H1 (cell line): ENCODE measurements at regions not wholly inside any gene's neighbourhood (a gene's known extent, or its start where the extent isn't known, plus 50 kb on each side); places are given as distances from the start of the nearest gene placed in this dataset.

Experiments used
- CHD2 ChIP-seq: IDR thresholded peaks from 2 replicates; pipeline ENCODE4 v1.6.1; 2012; ENCODE audit warnings: low read length, improper control_type of control experiment
- EP300 ChIP-seq, 2 experiments: IDR thresholded peaks; 1 replicate in 1 of 2; 2 replicates in 1 of 2; pipeline ENCODE4 v1.6.1; 2011 to 2012; ENCODE audit warnings: low read depth in 2 of 2, low read length in 2 of 2, mild to moderate bottlenecking in 2 of 2, borderline replicate concordance in 1 of 2, inconsistent platforms in 1 of 2, moderate library complexity in 1 of 2
- GABPA ChIP-seq: IDR thresholded peaks from 2 replicates; pipeline ENCODE4 v1.6.1; 2011; ENCODE audit warnings: mild to moderate bottlenecking, low read length, moderate library complexity, borderline replicate concordance; ENCODE audit not compliant: insufficient read depth
- KDM5A ChIP-seq: fragments of 200-600 bp; IDR thresholded peaks from 2 replicates; pipeline ENCODE4 v1.7.1; 2012; ENCODE audit warnings: mild to moderate bottlenecking, low read length, inconsistent platforms, mixed read lengths
- POLR2A ChIP-seq, 2 experiments: IDR thresholded peaks; 1 replicate in 1 of 2; 2 replicates in 1 of 2; pipeline ENCODE4 v1.6.1; 2011; ENCODE audit warnings: low read depth in 2 of 2, low read length in 2 of 2, mild to moderate bottlenecking in 2 of 2; ENCODE audit errors: control extremely low read depth in 1 of 2
- TAF1 ChIP-seq: IDR thresholded peaks from 2 replicates; pipeline ENCODE4 v1.6.1; 2011; ENCODE audit warnings: mild to moderate bottlenecking, low read depth, low read length
- ZNF274 ChIP-seq: IDR thresholded peaks from 2 replicates; pipeline ENCODE4 v1.7.0; 2012; ENCODE audit warnings: low read length, borderline replicate concordance; ENCODE audit errors: extremely low read depth
- TF ChIP-seq, protein P1 (sequence below), 3 experiments: IDR thresholded peaks; 1 replicate in 2 of 3; 2 replicates in 1 of 3; pipeline versions ENCODE4 v1.5.1 to v1.6.1; 2011; ENCODE audit warnings: low read length in 3 of 3, mild to moderate bottlenecking in 3 of 3, inconsistent platforms in 2 of 3, low read depth in 1 of 3, moderate library complexity in 1 of 3; ENCODE audit not compliant: insufficient read depth in 1 of 3; ENCODE audit errors: control extremely low read depth in 1 of 3
- TF ChIP-seq, protein P2 (sequence below): fragments of 300-600 bp; sonication (generic); IDR thresholded peaks from 2 replicates; pipeline ENCODE4 v1.7.1; 2012; ENCODE audit warnings: low read length, moderate library complexity, mild to moderate bottlenecking, inconsistent platforms; ENCODE audit not compliant: insufficient replicate concordance

DNA sequence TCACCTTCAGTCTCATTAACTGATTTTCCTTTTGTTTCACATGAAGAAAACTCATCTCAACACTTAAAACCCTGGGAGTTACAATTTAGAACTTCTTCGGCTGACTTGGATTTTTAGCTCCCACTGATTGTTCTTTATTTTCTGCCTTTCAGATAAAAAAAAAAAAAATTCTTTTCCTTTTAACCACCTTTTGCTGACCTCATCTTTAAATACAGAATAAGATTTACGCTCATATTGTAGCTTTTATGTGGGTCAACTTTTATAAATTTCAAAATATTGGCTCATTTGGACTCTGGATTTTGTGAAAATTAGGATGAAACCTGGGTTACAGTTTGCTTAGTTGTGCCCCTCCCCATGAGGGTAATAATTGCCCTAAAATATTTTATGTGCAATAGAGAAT lies 659.3 kb downstream of the ZNF674 start:
- TF ChIP-seq CHD2 (no peak), GABPA (no peak), TAF1 (no peak), EP300 (IDR thresholded peaks at IDR 0.05; ENCODE audit: borderline replicate concordance in 1 of 2, low read depth in 2 of 2, low read length in 2 of 2) (no peak), POLR2A (IDR thresholded peaks at IDR 0.05; ENCODE audit: control extremely low read depth in 1 of 2, low read depth in 2 of 2, low read length in 2 of 2) (no peak), KDM5A (no peak), ZNF274 (no peak)
- TF ChIP-seq, protein P1, sequence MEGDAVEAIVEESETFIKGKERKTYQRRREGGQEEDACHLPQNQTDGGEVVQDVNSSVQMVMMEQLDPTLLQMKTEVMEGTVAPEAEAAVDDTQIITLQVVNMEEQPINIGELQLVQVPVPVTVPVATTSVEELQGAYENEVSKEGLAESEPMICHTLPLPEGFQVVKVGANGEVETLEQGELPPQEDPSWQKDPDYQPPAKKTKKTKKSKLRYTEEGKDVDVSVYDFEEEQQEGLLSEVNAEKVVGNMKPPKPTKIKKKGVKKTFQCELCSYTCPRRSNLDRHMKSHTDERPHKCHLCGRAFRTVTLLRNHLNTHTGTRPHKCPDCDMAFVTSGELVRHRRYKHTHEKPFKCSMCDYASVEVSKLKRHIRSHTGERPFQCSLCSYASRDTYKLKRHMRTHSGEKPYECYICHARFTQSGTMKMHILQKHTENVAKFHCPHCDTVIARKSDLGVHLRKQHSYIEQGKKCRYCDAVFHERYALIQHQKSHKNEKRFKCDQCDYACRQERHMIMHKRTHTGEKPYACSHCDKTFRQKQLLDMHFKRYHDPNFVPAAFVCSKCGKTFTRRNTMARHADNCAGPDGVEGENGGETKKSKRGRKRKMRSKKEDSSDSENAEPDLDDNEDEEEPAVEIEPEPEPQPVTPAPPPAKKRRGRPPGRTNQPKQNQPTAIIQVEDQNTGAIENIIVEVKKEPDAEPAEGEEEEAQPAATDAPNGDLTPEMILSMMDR (IDR thresholded peaks at IDR 0.05; ENCODE audit: control extremely low read depth in 1 of 3, insufficient read depth in 1 of 3, low read depth in 1 of 3, low read length in 3 of 3), result no peak
- TF ChIP-seq, protein P2, sequence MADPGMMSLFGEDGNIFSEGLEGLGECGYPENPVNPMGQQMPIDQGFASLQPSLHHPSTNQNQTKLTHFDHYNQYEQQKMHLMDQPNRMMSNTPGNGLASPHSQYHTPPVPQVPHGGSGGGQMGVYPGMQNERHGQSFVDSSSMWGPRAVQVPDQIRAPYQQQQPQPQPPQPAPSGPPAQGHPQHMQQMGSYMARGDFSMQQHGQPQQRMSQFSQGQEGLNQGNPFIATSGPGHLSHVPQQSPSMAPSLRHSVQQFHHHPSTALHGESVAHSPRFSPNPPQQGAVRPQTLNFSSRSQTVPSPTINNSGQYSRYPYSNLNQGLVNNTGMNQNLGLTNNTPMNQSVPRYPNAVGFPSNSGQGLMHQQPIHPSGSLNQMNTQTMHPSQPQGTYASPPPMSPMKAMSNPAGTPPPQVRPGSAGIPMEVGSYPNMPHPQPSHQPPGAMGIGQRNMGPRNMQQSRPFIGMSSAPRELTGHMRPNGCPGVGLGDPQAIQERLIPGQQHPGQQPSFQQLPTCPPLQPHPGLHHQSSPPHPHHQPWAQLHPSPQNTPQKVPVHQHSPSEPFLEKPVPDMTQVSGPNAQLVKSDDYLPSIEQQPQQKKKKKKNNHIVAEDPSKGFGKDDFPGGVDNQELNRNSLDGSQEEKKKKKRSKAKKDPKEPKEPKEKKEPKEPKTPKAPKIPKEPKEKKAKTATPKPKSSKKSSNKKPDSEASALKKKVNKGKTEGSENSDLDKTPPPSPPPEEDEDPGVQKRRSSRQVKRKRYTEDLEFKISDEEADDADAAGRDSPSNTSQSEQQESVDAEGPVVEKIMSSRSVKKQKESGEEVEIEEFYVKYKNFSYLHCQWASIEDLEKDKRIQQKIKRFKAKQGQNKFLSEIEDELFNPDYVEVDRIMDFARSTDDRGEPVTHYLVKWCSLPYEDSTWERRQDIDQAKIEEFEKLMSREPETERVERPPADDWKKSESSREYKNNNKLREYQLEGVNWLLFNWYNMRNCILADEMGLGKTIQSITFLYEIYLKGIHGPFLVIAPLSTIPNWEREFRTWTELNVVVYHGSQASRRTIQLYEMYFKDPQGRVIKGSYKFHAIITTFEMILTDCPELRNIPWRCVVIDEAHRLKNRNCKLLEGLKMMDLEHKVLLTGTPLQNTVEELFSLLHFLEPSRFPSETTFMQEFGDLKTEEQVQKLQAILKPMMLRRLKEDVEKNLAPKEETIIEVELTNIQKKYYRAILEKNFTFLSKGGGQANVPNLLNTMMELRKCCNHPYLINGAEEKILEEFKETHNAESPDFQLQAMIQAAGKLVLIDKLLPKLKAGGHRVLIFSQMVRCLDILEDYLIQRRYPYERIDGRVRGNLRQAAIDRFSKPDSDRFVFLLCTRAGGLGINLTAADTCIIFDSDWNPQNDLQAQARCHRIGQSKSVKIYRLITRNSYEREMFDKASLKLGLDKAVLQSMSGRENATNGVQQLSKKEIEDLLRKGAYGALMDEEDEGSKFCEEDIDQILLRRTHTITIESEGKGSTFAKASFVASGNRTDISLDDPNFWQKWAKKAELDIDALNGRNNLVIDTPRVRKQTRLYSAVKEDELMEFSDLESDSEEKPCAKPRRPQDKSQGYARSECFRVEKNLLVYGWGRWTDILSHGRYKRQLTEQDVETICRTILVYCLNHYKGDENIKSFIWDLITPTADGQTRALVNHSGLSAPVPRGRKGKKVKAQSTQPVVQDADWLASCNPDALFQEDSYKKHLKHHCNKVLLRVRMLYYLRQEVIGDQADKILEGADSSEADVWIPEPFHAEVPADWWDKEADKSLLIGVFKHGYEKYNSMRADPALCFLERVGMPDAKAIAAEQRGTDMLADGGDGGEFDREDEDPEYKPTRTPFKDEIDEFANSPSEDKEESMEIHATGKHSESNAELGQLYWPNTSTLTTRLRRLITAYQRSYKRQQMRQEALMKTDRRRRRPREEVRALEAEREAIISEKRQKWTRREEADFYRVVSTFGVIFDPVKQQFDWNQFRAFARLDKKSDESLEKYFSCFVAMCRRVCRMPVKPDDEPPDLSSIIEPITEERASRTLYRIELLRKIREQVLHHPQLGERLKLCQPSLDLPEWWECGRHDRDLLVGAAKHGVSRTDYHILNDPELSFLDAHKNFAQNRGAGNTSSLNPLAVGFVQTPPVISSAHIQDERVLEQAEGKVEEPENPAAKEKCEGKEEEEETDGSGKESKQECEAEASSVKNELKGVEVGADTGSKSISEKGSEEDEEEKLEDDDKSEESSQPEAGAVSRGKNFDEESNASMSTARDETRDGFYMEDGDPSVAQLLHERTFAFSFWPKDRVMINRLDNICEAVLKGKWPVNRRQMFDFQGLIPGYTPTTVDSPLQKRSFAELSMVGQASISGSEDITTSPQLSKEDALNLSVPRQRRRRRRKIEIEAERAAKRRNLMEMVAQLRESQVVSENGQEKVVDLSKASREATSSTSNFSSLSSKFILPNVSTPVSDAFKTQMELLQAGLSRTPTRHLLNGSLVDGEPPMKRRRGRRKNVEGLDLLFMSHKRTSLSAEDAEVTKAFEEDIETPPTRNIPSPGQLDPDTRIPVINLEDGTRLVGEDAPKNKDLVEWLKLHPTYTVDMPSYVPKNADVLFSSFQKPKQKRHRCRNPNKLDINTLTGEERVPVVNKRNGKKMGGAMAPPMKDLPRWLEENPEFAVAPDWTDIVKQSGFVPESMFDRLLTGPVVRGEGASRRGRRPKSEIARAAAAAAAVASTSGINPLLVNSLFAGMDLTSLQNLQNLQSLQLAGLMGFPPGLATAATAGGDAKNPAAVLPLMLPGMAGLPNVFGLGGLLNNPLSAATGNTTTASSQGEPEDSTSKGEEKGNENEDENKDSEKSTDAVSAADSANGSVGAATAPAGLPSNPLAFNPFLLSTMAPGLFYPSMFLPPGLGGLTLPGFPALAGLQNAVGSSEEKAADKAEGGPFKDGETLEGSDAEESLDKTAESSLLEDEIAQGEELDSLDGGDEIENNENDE, result no peak
